Panc1 (cell line): ENCODE measurements at regions not wholly inside any gene's neighbourhood (a gene's known extent, or its start where the extent isn't known, plus 50 kb on each side); places are given as distances from the start of the nearest gene placed in this dataset.

Source experiments
- ATAC-seq: fragments of 200-7000 bp; cut with Tn5 transposase; 2 replicates; pipeline ENCODE4 v1.9.1; 2020; ENCODE audit warnings: mild to moderate bottlenecking, moderate library complexity
- BruUV-seq: library from RNA; stranded (reverse); fragments of 400-500 nt; replicated peaks from 2 replicates; lab custom pipeline; 2021; lab: Mats Ljungman, UMichigan
- CTCF ChIA-PET: fragments of 300-600 bp; sonication (Branson Sonifier 250); formaldehyde crosslinking; loops from one replicate; lab custom pipeline; 2022; ENCODE audit warnings: antibody characterized with exemption; lab: Charles Lee
- POLR2A ChIA-PET: fragments of 300-600 bp; sonication (Branson Sonifier 250); formaldehyde crosslinking; loops from one replicate; lab custom pipeline; 2022; ENCODE audit warnings: antibody characterized with exemption; lab: Charles Lee
- DNase-seq: peaks from one replicate; pipeline ENCODE4 v3.0.0-alpha.2; 2010; ENCODE audit warnings: low read depth, low spot score
- H3K27ac ChIP-seq: 2 replicates; pipeline ENCODE4 v1.5.1; 2011; ENCODE audit warnings: mild to moderate bottlenecking, low read length, inconsistent platforms
- H3K27me3 ChIP-seq: fragments of 200-500 bp; sonication (Bioruptor generic); 2 replicates; pipeline ENCODE4 v1.6.0; 2014; ENCODE audit warnings: low read length, inconsistent platforms; ENCODE audit not compliant: control insufficient read depth, insufficient read depth
- H3K36me3 ChIP-seq: fragments of 200-500 bp; sonication (Bioruptor generic); 2 replicates; pipeline ENCODE4 v1.5.1; 2014; ENCODE audit warnings: inconsistent platforms, mild to moderate bottlenecking, low read length, moderate library complexity; ENCODE audit not compliant: control insufficient read depth, insufficient read depth
- H3K4me1 ChIP-seq: 2 replicates; pipeline ENCODE4 v1.5.1; 2011; ENCODE audit warnings: inconsistent platforms, mild to moderate bottlenecking, low read length, moderate library complexity; ENCODE audit not compliant: control insufficient read depth, insufficient read depth
- H3K4me3 ChIP-seq, 2 experiments: 2 replicates each; pipeline ENCODE4 v1.5.1; 2011 to 2012; ENCODE audit warnings: low read depth in 2 of 2, low read length in 2 of 2, mild to moderate bottlenecking in 2 of 2, inconsistent platforms in 1 of 2, moderate library complexity in 1 of 2
- H3K9me3 ChIP-seq: fragments of 200-500 bp; sonication (Bioruptor generic); 2 replicates; pipeline ENCODE4 v1.5.1; 2014; ENCODE audit warnings: low read depth, mild to moderate bottlenecking, inconsistent platforms, low read length, moderate library complexity; ENCODE audit not compliant: control insufficient read depth, insufficient read depth
- POLR2AphosphoS5 ChIP-seq: IDR thresholded peaks from 2 replicates; pipeline ENCODE4 v1.6.1; 2012; ENCODE audit warnings: mild to moderate bottlenecking, low read depth, low read length, moderate library complexity
- REST ChIP-seq, 2 experiments: IDR thresholded peaks; 2 replicates each; pipeline ENCODE4 v1.6.1; 2011 to 2012; ENCODE audit warnings: low read depth in 2 of 2, control low read depth in 1 of 2, low read length in 1 of 2, mild to moderate bottlenecking in 1 of 2, moderate library complexity in 1 of 2; ENCODE audit not compliant: insufficient read depth in 1 of 2
- SIN3A ChIP-seq: IDR thresholded peaks from 2 replicates; pipeline ENCODE4 v1.6.1; 2012; ENCODE audit warnings: low read depth, mild to moderate bottlenecking, low read length, moderate library complexity, borderline replicate concordance; ENCODE audit not compliant: insufficient read depth
- TCF7L2 ChIP-seq: IDR thresholded peaks from 2 replicates; pipeline ENCODE4 v1.6.1; 2011; ENCODE audit warnings: mild to moderate bottlenecking, low read depth, low read length, inconsistent platforms
- in situ Hi-C: cut with HindIII; loops from 2 replicates; pipeline ENCODE4 v1.10.0; 2016; ENCODE audit warnings: low sequenced_read_pairs, low pct_unique_long_range_greater_than_20kb
- intact Hi-C: fragments of 100-400 bp; cut with micrococcal nuclease; formaldehyde crosslinking; loops from one replicate; pipeline ENCODE4 v1.10.0; 2022; ENCODE audit not compliant: unreplicated experiment
- TF ChIP-seq, protein P1 (sequence below): fragments of 450-650 bp; IDR thresholded peaks from 2 replicates; pipeline ENCODE4 v1.5.1; 2017; ENCODE audit warnings: mild to moderate bottlenecking

- Histone ChIP-seq H3K27me3 (peaks cover 2% of the 10 kb centered on the region; the same call in 1 of the 2 replicates), H3K36me3 (no peaks in the 10 kb centered on the region), H3K4me1 (no peaks in the 10 kb centered on the region), H3K4me3 (no peak overlapping the region), H3K9me3 (no peaks in the 10 kb centered on the region), H3K27ac (no peak overlapping the region)
- DNase-seq (no peak), ATAC-seq (no peak)
- ChIA-PET CTCF (no interaction called here), POLR2A (no interaction called here)
- in situ Hi-C loops (no loop called here), intact Hi-C loops (no loop called here)
- no TSS peak for BruUV-seq
- TF ChIP-seq, protein P1, sequence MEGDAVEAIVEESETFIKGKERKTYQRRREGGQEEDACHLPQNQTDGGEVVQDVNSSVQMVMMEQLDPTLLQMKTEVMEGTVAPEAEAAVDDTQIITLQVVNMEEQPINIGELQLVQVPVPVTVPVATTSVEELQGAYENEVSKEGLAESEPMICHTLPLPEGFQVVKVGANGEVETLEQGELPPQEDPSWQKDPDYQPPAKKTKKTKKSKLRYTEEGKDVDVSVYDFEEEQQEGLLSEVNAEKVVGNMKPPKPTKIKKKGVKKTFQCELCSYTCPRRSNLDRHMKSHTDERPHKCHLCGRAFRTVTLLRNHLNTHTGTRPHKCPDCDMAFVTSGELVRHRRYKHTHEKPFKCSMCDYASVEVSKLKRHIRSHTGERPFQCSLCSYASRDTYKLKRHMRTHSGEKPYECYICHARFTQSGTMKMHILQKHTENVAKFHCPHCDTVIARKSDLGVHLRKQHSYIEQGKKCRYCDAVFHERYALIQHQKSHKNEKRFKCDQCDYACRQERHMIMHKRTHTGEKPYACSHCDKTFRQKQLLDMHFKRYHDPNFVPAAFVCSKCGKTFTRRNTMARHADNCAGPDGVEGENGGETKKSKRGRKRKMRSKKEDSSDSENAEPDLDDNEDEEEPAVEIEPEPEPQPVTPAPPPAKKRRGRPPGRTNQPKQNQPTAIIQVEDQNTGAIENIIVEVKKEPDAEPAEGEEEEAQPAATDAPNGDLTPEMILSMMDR = no peak
- TF ChIP-seq POLR2AphosphoS5 (no peak), TCF7L2 (no peak), SIN3A (no peak), REST (IDR thresholded peaks at IDR 0.05; ENCODE audit: insufficient read depth in 1 of 2, low read depth in 2 of 2, low read length in 1 of 2) (no peak)
These were observed 378.0 kb upstream of the PODXL start for GRCh38 chr7:131934452-131934851.

GRCh38 chr7:131933751-131934289 is 377.4 kb upstream of the PODXL start:
- in situ Hi-C loops = no loop called here
- DNase-seq = no peak
- BruUV-seq = no TSS peak

More at GRCh38 chr7:131933751-131934289, 377.4 kb upstream of the PODXL start:
- no peak for ATAC-seq
- no peak overlapping the region for H3K4me3 ChIP-seq
- peaks cover 2% of the 10 kb centered on the region; the same call in 1 of the 2 replicates for H3K27me3 ChIP-seq
- intact Hi-C loops = no loop called here
- H3K9me3 ChIP-seq = no peaks in the 10 kb centered on the region
- ChIA-PET CTCF (interaction anchor here (0.6 kb wide), 1 partner anchor 11 kb away, joined by 4 read pairs; no protein-coding TSS in a partner anchor), POLR2A (interaction anchor here (0.6 kb wide), 1 partner anchor 13 kb away, joined by 3 read pairs; no protein-coding TSS in a partner anchor)
- H3K36me3 ChIP-seq = no peaks in the 10 kb centered on the region
- H3K4me1 ChIP-seq = no peaks in the 10 kb centered on the region
- H3K27ac ChIP-seq = no peak overlapping the region
- TF ChIP-seq REST (IDR thresholded peaks at IDR 0.05; ENCODE audit: insufficient read depth in 1 of 2, low read depth in 2 of 2, low read length in 1 of 2) (no peak), POLR2AphosphoS5 (no peak), TCF7L2 (no peak), SIN3A (no peak)
- TF ChIP-seq, protein P1 = no peak
